Activated naive CD4-positive, alpha-beta T cell treated with anti-CD3 and anti-CD28 coated beads, Interleukin-2, amount 50 U/mL, for 16 hours (primary cell): ENCODE measurements at regions not wholly inside any gene's neighbourhood (a gene's known extent, or its start where the extent isn't known, plus 50 kb on each side); places are given as distances from the start of the nearest gene placed in this dataset.

Experiments used
- DNase-seq: peaks from one replicate; pipeline ENCODE4 v3.0.0-alpha.2; 2020

DNA sequence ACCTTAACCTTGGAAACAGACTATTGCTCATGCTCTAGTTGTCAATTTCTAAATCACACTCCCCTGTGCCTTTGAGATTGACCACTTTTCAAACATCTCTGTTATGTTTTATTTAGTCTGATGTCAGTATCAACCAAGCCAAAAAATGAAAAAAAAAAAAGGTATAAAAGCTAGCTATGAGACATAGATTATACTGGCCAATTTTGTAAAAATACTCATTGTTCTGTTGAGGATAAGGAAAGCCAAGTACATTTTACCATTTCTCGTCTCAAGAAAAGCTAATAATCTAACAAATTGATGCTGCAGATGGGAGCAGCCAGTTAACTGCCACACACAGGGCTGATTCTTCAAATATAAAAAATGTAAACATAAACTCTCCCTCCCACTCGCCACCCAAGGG lies 572.6 kb upstream of the KLF12 start:
- no peak for DNase-seq

DNA sequence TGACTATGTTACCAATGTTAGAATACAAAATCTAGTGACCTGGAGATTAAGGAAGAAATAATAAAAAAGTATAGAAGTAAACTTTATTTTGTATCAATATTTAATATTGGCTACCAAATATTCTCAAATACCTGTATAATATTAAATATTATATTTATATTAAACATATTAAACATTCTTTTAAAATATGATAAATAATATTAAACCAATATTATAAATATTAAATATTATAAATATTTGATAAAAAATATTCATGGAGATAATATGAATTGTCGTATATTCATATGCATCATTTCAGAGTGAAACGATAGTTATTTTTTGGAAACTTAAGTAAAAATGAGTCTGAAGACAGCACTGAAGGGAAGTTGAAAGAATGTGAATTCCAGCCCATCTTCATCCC lies 571.2 kb upstream of the KLF12 start:
- DNase-seq: no peak

DNA sequence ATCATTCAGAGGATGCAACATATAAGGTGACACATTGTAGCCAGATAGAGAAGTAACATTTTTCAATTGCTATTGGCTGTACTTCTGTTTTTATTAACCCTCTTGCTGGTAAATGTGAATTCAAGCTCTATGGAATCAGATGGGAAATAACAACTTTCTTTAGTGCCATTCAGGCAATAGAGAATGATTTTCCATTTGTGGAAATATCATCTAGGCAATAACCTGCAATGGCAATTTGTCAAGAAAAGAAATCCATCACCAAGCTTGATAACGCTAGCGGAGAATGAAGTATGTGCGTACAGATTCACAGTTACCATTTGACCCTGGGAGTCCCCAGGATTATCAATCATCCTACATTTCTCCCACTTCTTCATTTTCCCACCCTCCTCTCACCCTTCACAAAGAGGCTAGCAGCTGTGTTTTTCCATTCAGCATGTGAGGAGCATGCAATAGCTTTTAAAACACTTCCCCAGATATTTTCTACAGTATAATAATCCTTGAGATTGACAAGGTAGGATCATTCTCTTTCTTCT lies 569.7 kb upstream of the KLF12 start:
- no peak for DNase-seq

DNA sequence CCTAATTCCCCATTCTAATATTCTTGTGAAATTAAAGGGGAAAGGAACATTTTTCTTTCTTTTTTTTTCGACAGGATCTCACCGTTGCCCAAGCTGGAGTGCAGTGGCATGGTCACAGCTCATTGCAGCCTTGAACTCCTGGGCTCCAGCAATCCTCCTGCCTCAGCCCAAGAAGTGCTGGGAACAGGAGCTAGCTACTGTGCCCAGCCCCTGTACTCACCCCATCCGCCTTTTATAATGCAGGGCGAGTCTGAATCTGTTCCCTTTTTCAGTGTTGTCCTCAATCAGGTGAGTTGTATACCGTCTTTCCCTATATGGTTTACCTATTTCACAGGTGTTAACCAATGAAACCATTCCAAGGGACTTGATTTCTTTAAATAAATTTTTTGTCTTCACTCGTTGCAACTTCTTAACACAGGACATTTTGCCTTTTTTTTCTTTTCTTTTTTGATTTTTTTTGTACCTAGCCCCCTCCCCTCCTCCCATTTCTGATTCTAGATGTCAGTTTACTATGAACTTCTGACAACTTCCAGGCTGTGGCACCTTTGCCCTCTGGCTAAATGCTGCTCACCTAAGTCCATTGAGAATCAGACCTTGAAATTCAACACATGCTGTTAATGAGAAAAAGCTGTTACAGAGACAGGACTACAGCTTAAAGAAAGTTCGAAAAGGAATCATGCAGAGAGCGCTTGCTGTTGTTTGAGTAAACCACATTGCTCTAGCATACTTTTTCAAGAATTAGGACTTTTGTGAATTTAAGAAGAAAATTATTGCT lies 562.1 kb upstream of the KLF12 start:
- no peak for DNase-seq

DNA sequence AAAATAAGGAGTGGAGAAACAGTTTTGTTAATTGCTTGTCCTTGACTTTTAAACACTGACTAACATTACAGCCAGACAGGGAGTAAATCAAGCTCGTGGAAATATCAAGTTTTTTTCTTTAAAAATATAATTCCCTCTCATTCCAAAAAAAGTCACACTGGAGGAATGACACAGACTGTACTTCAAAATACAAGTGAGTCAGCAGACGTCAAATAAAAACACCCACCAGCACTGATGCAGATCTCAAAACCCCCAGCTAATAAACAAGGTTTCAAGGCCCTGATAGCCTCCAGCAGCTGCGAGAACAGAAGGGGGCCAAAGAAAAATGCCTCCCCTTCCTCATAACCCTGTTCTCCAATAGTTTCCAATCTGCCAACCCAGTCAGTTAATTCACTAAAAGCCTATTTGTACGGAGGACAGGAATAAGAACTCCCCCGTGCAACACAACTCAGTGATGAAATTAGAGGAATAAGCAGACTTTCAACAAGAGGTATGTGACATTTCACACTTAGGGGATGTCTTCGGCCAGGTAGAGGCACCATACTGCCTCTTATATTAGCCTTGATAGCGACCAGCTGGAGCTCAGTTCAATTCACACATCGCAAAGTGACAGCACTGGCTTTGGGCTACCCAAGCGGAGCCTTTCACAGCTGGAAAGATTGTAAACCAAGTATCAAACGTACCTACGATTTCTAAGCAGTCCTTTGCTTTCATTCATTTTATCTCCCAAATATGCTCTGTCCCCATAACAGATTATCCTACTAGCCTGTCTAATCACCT lies 561.0 kb upstream of the KLF12 start:
- DNase-seq: no peak

DNA sequence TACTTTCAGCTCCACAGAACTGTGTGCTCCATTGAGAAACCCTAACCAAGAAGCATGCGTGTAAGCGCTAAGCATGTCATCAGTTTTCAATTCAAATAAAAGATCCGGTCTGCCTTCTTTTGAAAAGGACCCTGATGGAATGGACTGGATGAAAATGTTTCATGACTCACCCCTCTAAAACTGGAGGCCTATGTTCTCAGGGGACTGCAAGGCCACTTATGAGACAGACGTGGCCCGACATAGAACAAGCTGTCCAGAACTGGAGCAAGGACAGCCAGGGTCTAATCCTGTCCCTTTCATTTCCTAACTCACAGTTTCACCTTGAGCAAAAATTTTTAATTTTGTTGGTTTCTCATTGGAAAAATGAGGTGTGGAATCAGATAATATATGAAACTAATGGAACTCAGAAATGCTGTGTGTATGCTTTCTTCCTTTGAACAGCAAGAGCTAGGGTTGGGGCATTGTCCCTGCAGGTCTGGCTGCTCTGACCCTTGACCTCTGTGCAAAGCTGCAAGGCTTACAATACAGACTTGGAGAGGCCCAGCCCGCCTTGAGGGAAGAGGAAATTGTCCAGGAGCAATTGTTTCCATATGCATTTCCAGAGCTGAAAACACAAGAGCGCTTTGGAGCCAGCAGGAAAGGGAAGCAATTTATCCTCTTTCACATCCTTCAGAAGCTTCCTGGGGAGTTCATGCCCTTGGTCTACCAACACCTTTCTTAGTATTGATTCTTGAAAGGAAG lies 553.4 kb upstream of the KLF12 start:
- DNase-seq: no peak

DNA sequence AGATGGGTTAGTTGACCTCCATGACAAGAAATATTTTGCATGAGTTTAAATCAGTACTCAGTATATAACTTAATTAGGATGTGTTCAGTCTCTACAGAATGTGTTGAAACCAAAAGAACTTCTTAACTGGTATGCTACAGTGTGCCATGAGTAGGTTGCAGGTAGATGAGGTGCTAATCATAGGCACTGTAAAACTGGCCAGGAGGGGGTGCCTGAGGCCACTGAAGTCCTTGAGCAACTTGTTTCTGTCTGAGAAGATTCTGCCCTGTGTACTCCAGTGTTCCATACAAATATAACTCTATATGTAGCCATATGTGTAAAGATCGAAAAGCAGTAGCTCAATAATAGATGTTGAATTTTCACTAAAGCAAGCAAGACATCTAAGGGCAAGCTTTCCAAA lies 549.2 kb upstream of the KLF12 start:
- DNase-seq: no peak

DNA sequence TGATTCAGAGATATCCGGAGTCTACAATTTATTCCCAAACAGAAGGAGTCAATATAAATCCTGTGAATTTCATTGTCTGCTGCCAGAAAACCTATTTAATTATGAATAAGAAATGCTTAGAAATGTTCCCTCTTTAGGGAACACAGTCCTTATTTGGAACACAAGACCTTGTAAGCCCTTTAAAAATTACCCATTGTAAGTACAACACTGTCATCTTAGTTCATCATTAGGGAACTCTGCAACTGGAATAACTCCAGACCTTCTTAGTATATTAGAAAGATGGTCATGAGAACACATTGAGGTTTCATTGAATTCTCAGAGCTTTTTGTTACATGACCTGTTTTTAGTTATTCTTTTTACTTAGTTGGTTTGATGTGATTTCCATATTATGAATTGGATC lies 548.5 kb upstream of the KLF12 start:
- DNase-seq: no peak

DNA sequence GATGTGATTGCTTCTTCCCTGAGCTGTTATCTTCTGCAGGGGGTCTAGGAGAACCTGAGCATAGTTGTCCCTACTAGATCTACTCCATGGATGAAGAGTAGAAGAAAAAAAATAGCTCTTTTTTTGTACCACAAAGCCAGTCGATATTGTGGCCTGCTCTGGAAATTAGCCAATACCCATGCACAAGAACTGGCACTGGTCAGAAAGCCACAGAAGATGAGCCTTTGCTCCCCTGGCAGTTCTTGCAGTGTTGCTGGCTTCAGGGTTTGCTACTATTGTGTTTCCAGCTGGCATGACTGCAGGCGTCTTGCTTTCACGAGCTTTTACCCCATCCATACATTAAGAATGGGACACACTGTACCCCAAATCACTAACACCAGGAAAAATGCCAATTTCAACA lies 547.7 kb upstream of the KLF12 start:
- no peak for DNase-seq

DNA sequence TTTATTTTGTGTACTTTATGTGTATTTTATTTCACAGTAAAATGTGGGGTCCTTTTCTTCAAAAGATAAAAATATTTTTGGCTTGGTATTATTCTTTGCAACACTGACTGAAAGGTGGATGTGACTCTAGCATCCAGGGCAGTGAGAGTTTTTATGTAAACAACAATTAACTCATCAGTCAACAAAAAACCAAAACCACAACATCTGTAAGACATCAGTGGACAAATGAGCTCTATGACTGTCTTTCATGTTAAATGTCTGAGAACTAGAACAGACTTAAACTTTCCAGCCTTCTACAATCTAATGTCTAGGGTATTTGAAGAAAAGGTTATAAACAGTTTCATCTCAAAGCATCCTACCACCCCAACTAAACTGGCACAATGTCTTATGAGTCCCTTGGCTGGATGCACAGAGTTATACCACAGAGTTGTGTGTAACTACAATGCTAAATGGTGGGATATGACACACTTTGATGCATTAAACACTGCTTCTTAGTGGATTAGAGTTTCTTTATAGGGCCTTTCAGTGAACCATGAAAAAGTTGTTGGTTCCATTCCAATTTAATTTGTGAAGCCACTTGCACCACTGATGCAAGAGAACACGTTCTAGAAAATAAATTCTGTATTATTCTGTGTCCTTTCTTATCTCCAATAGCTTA lies 544.2 kb upstream of the KLF12 start:
- DNase-seq: no peak

DNA sequence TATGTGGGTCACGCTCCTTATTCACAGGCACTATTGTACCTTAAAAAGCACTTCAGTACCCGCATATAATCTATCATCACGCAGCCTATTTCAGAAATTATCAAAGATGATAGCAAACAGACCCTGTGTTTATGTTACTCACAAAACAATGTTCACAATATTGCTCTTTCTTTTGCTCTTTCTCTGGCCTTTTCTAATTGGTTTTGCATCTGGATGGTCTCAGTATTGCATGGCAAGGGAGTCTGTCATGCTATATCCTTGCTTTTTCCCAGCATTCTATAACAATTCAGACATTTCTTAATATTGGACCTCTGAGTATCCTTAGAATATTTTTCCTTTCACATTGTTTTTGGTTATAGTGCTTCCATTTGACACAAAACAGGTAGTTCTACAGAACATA lies 541.8 kb upstream of the KLF12 start:
- DNase-seq: no peak

DNA sequence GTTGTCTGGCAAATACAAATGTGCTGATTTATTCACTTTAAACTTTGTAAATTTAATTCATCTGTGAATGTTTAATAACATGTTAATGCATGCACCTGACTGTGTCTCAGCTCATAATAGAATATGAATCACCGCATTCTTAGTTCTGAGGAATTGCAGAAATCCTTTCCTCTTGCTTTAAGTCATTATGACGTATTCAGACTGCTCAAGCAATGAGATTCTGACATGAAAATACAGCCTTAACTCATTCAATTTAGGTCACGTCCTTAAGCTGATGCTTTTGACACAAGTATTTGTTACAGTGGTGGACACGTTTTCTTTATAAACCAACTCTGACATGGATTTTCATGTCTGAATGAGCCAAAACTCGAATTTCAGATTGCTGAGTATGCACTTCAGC lies 541.0 kb upstream of the KLF12 start:
- DNase-seq: no peak

DNA sequence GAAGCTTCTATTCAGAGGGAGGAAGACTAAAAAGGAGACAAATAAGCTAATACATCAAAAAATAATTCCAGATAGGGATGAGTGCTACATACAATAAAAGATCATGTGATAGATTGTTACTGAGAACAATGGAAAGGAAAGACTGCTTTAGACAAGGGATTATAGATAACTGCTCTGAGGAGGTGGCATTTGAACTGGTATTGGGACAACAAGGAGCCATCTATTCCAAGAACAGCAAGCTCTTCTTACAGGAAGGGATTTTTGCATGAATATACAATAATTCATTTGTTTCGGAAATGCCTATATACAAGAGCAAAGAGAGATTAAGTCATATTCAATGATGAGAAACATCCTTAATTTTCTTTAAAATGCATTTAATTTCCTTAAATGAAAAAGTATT lies 540.5 kb upstream of the KLF12 start:
- DNase-seq: no peak

DNA sequence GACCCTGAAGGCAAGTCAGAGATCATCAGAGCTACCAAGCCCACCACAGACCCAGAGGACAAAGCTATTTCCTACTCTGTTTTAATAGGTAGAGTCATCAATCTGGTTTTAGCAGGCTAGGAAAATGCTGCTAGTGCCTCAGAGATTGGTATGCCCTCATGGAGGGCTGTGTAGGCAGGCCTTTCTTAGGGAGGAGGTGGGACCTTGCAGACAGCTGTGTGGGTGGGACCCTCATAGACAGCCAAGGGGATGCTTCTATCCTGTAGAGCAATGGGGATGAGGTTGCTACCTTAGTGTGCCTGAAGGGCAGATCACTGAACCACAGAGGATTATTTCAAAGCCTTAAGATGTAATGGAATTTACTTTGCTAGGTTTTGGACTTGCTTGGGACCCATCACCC lies 534.9 kb upstream of the KLF12 start:
- DNase-seq: no peak

DNA sequence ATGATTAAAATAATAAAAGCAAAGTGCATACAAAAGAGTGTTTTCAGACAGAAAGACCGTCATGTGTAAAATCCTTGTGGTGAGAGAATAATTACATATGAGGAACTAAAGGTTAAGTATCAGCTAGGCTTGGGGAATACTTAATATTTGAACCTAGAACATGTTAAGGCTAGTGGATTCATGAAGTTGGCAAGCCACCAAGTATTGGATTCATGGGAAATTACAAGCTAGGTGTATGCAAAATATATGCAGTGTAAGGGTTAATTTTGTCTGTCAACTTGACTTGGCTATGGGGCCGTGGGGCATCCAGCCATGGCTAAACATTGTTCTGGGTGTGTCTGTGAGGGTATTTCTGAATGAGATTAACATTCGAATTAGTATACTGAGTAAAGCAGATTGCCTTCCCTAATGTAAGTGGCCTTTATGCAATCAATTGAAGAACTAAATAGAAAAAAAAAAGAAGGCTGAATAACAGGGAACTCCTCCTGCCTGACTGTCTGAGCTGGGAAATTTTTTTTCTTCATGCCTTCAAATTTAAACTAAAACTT lies 533.5 kb upstream of the KLF12 start:
- no peak for DNase-seq

DNA sequence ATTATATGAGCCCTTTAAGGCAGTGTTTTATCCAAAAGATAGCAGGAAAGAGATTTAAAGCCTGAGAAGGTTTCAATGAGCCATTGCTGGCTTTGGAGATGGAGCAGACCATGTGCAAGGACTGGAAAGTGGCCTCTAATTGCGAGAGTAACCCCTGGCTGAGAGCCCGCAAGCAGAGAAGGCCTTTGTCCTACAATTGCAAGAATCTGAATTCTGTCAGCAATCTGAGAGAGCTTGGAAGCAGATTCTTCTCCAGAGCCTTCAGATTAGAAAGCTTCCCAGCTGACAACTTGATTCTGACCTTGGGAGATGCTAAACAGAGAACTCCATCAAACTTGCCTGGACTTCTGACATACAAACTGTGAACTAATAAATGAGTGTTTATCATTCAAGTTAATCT lies 528.7 kb upstream of the KLF12 start:
- DNase-seq: no peak

DNA sequence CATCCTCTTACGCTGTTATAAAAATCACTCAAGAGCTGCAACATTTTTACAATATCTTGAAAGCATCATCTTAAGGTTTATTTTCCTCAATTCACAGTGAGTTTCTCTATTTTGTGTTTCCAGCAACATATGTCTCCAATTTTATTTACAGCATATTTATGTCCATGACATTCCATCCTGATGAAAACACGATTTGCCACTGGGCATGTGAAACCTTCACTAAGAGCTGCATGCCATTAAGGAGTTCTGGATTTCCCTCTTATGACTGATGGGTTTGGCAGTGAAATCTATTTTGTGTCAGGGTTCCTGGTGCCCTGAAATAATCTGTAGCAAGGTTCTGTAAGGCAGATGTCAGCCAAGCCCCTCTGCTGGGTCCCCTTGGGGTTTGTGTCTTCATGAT lies 527.6 kb upstream of the KLF12 start:
- no peak for DNase-seq

DNA sequence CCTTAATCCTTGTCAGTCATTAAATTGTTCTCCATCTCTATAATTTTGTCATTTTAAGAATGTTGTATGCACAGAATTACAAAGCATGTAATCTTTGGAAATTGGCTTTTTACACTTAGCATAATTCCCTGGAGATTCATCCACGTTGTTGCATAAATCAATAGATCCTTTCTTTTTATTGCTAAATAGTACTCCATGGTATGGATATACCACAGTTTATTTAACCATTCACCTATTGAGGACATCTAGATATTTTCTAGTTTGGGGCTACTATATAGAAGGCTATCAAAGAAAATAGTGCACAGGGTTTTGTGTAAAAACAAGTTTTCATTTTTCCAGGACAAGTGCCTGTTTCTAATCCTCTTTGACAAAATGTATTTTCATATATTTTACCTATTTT lies 523.6 kb upstream of the KLF12 start:
- no peak for DNase-seq

DNA sequence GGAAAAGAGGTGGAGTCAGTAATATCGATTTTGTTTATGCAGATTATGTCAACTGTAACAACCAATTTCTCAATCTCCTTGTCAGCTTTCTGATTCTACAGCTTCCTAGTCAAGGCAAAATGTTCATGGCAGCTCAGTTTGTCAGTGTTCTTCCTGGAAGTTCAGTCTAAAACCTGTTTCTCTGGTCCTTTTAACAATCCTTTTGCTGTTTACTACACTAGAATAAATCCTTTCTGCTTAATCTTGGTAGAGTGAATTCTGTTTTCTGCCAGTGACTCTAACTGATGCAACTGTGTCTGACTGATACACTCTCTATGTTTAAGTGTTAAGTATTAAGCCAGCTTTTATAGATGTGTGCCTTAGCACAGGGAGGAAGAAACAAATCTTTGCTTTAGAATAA lies 516.9 kb upstream of the KLF12 start:
- no peak for DNase-seq

DNA sequence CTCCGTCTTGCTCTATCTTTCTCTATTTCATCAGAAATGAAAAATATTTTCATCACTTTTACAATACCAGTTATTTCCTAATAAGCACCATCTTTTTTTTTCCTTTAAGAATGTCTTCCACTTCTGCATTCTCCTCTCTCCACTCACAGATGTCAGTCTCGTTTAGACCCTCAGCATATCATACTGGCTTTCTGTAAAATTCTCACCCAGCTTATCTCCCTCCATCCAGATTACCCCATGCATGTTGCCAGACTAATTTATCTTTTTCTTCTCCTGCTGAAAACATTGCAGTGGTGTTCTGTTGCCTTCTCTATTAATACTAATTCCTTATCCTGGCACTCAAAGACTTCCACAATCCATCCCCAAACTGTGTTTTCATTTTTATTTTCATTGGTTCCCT lies 513.8 kb upstream of the KLF12 start:
- no peak for DNase-seq

DNA sequence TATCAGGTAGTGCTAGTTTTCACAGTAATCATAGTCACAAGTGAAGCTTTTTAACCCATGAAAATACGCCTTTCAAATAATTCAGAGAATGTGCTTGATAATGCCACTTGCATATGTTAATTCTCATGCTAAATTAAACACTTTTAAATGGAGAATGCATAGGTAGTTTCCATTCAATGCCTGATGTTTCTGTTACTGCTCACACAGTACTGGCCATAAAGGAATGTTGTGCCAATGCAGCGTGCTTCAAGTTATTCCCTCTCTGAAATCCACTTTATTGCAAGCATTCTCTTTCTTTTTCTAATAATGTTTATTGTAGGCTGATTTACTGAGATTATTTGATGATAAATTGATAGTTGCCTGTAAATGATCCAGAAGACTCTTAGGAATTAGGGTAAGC lies 513.0 kb upstream of the KLF12 start:
- no peak for DNase-seq

DNA sequence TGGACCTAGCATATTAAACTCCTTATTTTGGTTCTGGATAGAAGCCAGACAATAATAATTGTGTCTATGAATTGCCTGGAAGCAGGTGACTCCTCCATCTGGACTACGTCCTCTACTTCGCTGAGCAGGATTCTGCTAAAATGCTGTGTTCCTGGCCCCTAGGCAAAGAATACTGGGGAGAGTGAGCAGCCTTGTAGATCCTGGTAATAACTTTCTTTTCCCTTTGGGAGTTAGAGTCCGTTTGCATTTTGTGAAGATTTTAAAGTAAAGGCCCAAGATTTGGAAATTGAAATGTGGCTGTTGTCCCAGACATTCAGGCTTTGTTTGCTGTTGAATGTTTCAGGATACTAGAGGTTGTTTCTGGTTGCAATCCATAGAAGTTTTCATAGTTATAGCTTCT lies 511.9 kb upstream of the KLF12 start:
- DNase-seq: no peak

DNA sequence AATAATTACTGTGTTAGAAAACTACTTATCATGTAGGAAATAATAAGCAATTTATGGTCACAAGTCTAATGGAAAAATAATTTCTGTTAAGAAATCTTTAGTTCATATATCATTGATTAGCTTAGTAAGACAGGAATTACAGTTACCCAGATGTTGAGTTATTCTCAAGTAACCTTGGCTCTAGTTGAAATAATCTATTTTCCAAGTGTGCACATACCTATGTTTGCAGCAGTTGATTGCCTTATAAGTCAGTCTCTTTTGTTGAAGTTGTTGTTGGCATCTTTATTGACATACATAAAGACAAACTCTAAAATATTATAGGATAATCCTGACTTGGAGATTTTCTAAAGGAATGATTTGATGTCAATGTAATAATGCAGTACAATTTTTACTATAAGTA lies 511.4 kb upstream of the KLF12 start:
- DNase-seq: no peak
